ENCODE measurements at regions not wholly inside any gene's neighbourhood (a gene's known extent, or its start where the extent isn't known, plus 50 kb on each side); places are given as distances from the start of the nearest gene placed in this dataset.

DNA sequence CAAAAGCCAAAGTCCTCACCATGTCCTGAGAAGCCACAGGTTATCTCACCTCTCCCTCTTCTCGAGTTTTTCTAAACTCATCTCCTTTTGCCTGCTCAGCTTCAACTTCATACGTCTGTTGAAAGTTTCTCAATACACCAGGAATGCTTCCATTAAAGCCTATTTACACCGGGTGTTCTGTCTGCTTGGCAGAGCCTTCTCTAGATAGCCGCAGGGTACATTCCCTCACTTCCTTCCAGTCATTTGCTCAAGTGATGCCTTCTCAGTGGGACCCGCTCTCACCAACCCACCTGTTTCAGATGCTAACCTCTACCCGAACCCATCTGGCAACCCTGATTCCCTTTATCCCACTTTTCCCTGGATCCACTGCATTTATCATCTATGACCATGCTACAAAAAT is 257.0 kb upstream of the ADGRL2 start:
- no peaks in the 10 kb centered on the region for H3K9me3 ChIP-seq (ENCODE audit: control insufficient read depth, insufficient read depth, low read depth, low read length)
- no peaks in the 10 kb centered on the region for H3K27me3 ChIP-seq (ENCODE audit: control insufficient read depth, insufficient read depth, low read length)
- H3K27ac ChIP-seq (ENCODE audit: low read length) = no peak overlapping the region
- POLR2A ChIA-PET = no interaction called here
- CTCF ChIA-PET = no interaction called here
- intact Hi-C loops (cut with micrococcal nuclease; ENCODE audit: unreplicated experiment) = no loop called here
- H3K4me3 ChIP-seq (ENCODE audit: low read depth in 2 of 2, low read length in 2 of 2) = no peak overlapping the region
- no peaks in the 10 kb centered on the region for H3K4me1 ChIP-seq (ENCODE audit: control insufficient read depth, insufficient read depth, low read length)
- in situ Hi-C loops (cut with HindIII; ENCODE audit: low pct_unique_long_range_greater_than_20kb, low sequenced_read_pairs) = no loop called here
- no TSS peak for BruUV-seq (replicated peaks)
- ATAC-seq (no peak), DNase-seq (ENCODE audit: low read depth, low spot score) (no peak)
- H3K36me3 ChIP-seq (ENCODE audit: control insufficient read depth, insufficient read depth, low read length) = no peaks in the 10 kb centered on the region
- TF ChIP-seq, protein P1, sequence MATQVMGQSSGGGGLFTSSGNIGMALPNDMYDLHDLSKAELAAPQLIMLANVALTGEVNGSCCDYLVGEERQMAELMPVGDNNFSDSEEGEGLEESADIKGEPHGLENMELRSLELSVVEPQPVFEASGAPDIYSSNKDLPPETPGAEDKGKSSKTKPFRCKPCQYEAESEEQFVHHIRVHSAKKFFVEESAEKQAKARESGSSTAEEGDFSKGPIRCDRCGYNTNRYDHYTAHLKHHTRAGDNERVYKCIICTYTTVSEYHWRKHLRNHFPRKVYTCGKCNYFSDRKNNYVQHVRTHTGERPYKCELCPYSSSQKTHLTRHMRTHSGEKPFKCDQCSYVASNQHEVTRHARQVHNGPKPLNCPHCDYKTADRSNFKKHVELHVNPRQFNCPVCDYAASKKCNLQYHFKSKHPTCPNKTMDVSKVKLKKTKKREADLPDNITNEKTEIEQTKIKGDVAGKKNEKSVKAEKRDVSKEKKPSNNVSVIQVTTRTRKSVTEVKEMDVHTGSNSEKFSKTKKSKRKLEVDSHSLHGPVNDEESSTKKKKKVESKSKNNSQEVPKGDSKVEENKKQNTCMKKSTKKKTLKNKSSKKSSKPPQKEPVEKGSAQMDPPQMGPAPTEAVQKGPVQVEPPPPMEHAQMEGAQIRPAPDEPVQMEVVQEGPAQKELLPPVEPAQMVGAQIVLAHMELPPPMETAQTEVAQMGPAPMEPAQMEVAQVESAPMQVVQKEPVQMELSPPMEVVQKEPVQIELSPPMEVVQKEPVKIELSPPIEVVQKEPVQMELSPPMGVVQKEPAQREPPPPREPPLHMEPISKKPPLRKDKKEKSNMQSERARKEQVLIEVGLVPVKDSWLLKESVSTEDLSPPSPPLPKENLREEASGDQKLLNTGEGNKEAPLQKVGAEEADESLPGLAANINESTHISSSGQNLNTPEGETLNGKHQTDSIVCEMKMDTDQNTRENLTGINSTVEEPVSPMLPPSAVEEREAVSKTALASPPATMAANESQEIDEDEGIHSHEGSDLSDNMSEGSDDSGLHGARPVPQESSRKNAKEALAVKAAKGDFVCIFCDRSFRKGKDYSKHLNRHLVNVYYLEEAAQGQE (IDR thresholded peaks at IDR 0.05; ENCODE audit: insufficient read depth in 1 of 2, low read depth in 2 of 2, low read length in 1 of 2) = no peak
- TF ChIP-seq SIN3A (IDR thresholded peaks at IDR 0.05; ENCODE audit: borderline replicate concordance, insufficient read depth, low read depth, low read length) (no peak), POLR2AphosphoS5 (IDR thresholded peaks at IDR 0.05; ENCODE audit: low read depth, low read length) (no peak), CTCF (IDR thresholded peaks at IDR 0.05) (no peak), TCF7L2 (IDR thresholded peaks at IDR 0.05; ENCODE audit: low read depth, low read length) (no peak)

DNA sequence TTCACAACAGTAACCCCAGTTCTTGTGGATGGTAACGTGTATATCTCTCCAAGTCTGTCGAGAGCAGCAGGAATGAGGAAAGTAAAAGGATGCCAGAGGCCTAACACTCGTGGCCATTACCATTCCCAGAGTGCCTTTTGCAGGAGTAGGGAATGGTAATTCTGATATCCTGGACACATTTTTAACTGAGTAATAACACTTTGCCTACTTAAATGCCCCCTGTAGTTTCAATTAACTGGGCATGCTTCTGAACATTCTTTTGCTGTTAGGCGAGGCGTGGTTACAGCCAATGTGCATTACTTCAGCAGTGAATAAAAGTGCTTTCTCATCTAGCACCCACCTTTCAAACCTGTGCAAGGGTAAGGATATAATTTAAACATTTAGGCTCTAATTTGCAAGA is 258.5 kb upstream of the ADGRL2 start:
- H3K4me3 ChIP-seq (ENCODE audit: low read depth in 2 of 2, low read length in 2 of 2) = no peak overlapping the region
- TF ChIP-seq SIN3A (IDR thresholded peaks at IDR 0.05; ENCODE audit: borderline replicate concordance, insufficient read depth, low read depth, low read length) (no peak), TCF7L2 (IDR thresholded peaks at IDR 0.05; ENCODE audit: low read depth, low read length) (no peak), CTCF (IDR thresholded peaks at IDR 0.05) (no peak), POLR2AphosphoS5 (IDR thresholded peaks at IDR 0.05; ENCODE audit: low read depth, low read length) (no peak)
- TF ChIP-seq, protein P1 (IDR thresholded peaks at IDR 0.05; ENCODE audit: insufficient read depth in 1 of 2, low read depth in 2 of 2, low read length in 1 of 2) = no peak
- BruUV-seq (replicated peaks) = no TSS peak
- in situ Hi-C loops (cut with HindIII; ENCODE audit: low pct_unique_long_range_greater_than_20kb, low sequenced_read_pairs) (no loop called here), intact Hi-C loops (cut with micrococcal nuclease; ENCODE audit: unreplicated experiment) (no loop called here)
- POLR2A ChIA-PET = no interaction called here
- no peaks in the 10 kb centered on the region for H3K9me3 ChIP-seq (ENCODE audit: control insufficient read depth, insufficient read depth, low read depth, low read length)
- no peak for ATAC-seq
- no peaks in the 10 kb centered on the region for H3K4me1 ChIP-seq (ENCODE audit: control insufficient read depth, insufficient read depth, low read length)
- CTCF ChIA-PET = no interaction called here
- no peaks in the 10 kb centered on the region for H3K27me3 ChIP-seq (ENCODE audit: control insufficient read depth, insufficient read depth, low read length)
- H3K27ac ChIP-seq (ENCODE audit: low read length) = no peak overlapping the region
- no peak for DNase-seq (ENCODE audit: low read depth, low spot score)
- no peaks in the 10 kb centered on the region for H3K36me3 ChIP-seq (ENCODE audit: control insufficient read depth, insufficient read depth, low read length)

Data from Panc1 (cell line).